ENCODE measurements at regions not wholly inside any gene's neighbourhood (a gene's known extent, or its start where the extent isn't known, plus 50 kb on each side); places are given as distances from the start of the nearest gene placed in this dataset.

DNA sequence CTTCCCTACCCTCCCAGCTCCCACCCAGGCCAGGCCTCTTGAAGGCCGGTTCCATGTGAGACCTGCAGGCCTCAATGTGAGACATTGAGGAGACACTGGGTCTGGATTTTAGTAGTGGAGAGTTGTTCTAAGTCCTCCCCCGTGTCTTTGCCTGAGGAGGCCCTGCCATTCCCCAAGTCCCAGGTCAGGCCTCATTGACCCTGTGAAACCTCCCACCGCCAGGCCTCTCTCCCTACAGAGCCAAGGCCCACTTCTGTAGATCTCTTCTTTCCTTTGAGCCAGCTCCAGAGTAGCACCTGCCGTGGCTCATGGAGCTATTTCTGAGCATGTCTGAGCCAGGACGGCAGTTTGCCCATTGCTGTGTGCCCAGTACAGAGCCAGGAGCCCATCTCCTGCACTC lies 1419.6 kb downstream of the TBC1D22A start:
- TF ChIP-seq, protein P1, sequence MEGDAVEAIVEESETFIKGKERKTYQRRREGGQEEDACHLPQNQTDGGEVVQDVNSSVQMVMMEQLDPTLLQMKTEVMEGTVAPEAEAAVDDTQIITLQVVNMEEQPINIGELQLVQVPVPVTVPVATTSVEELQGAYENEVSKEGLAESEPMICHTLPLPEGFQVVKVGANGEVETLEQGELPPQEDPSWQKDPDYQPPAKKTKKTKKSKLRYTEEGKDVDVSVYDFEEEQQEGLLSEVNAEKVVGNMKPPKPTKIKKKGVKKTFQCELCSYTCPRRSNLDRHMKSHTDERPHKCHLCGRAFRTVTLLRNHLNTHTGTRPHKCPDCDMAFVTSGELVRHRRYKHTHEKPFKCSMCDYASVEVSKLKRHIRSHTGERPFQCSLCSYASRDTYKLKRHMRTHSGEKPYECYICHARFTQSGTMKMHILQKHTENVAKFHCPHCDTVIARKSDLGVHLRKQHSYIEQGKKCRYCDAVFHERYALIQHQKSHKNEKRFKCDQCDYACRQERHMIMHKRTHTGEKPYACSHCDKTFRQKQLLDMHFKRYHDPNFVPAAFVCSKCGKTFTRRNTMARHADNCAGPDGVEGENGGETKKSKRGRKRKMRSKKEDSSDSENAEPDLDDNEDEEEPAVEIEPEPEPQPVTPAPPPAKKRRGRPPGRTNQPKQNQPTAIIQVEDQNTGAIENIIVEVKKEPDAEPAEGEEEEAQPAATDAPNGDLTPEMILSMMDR (IDR thresholded peaks at IDR 0.05): no peak
- TF ChIP-seq POLR2A (IDR thresholded peaks at IDR 0.05) (no peak), POLR2AphosphoS5 (IDR thresholded peaks at IDR 0.05) (no peak), EP300 (IDR thresholded peaks at IDR 0.05) (no peak)
